ENCODE measurements at regions not wholly inside any gene's neighbourhood (a gene's known extent, or its start where the extent isn't known, plus 50 kb on each side); places are given as distances from the start of the nearest gene placed in this dataset.

GRCh38 chr6:195861-196360, 96.4 kb upstream of the DUSP22 start:
- Histone ChIP-seq H3K27ac (ENCODE audit: low read depth, low read length) (no peak overlapping the region), H3K4me2 (ENCODE audit: low read length) (no peak overlapping the region), H3K9me2 (ENCODE audit: insufficient read depth) (no peaks in the 10 kb centered on the region), H3K27me3 (ENCODE audit: insufficient read depth, low read length) (no peaks in the 10 kb centered on the region), H3K79me2 (ENCODE audit: insufficient read depth, low read length) (no peaks in the 10 kb centered on the region), H3K4me1 (ENCODE audit: control insufficient read depth in 1 of 2, insufficient read depth in 2 of 2, low read length in 2 of 2) (no peaks in the 10 kb centered on the region), H3K4me3 (replicated peaks in 1 of 2; ENCODE audit: low read depth in 1 of 2, low read length in 2 of 2) (no peak overlapping the region), H4K20me1 (ENCODE audit: insufficient read depth) (no peaks in the 10 kb centered on the region), H3K9ac (ENCODE audit: low read length) (no peak overlapping the region), H2AFZ (ENCODE audit: low read depth, low read length, poor library complexity, severe bottlenecking) (no peak overlapping the region), H3K9me3 (ENCODE audit: control insufficient read depth in 1 of 2, insufficient read depth in 1 of 2, low read depth in 1 of 2, low read length in 2 of 2) (no peaks in the 10 kb centered on the region), H3K36me3 (ENCODE audit: control insufficient read depth in 1 of 2, insufficient read depth in 2 of 2, low read length in 2 of 2) (no peaks in the 10 kb centered on the region)
- ChIA-PET POLR2A (no interaction called here), RAD21 (ENCODE audit: low non-redundant PET in 1 of 2, low total read pairs in 2 of 2, uncharacterized antibody in 2 of 2, unreplicated experiment in 2 of 2) (no interaction called here), CTCF (interaction anchor here (1.4 kb wide), 1 partner anchor 213 kb away, joined by 4 read pairs; no protein-coding TSS in a partner anchor)
- BruUV-seq (replicated peaks): no TSS peak
- TF ChIP-seq YY1 (IDR thresholded peaks at IDR 0.05; ENCODE audit: extremely low read depth, insufficient replicate concordance, low read depth, low read length) (no peak), MAX (IDR thresholded peaks at IDR 0.05) (no peak)
- no peak for DNase-seq (ENCODE audit: low read depth, low spot score)
- intact Hi-C loops (cut with micrococcal nuclease): no loop called here
- ATAC-seq: no peak

GRCh38 chr6:196543-196942, 95.7 kb upstream of the DUSP22 start:
- no peak for ATAC-seq
- Histone ChIP-seq H2AFZ (ENCODE audit: low read depth, low read length, poor library complexity, severe bottlenecking) (no peak overlapping the region), H3K27ac (ENCODE audit: low read depth, low read length) (no peak overlapping the region), H3K4me3 (replicated peaks in 1 of 2; ENCODE audit: low read depth in 1 of 2, low read length in 2 of 2) (no peak overlapping the region), H3K4me1 (ENCODE audit: control insufficient read depth in 1 of 2, insufficient read depth in 2 of 2, low read length in 2 of 2) (no peaks in the 10 kb centered on the region), H3K36me3 (ENCODE audit: control insufficient read depth in 1 of 2, insufficient read depth in 2 of 2, low read length in 2 of 2) (no peaks in the 10 kb centered on the region), H3K9ac (ENCODE audit: low read length) (no peak overlapping the region), H3K79me2 (ENCODE audit: insufficient read depth, low read length) (no peaks in the 10 kb centered on the region), H4K20me1 (ENCODE audit: insufficient read depth) (no peaks in the 10 kb centered on the region), H3K9me3 (ENCODE audit: control insufficient read depth in 1 of 2, insufficient read depth in 1 of 2, low read depth in 1 of 2, low read length in 2 of 2) (no peaks in the 10 kb centered on the region), H3K27me3 (ENCODE audit: insufficient read depth, low read length) (no peaks in the 10 kb centered on the region), H3K9me2 (ENCODE audit: insufficient read depth) (no peaks in the 10 kb centered on the region), H3K4me2 (ENCODE audit: low read length) (no peak overlapping the region)
- DNase-seq (ENCODE audit: low read depth, low spot score): no peak
- CTCF ChIA-PET: no interaction called here
- RAD21 ChIA-PET (ENCODE audit: low non-redundant PET in 1 of 2, low total read pairs in 2 of 2, uncharacterized antibody in 2 of 2, unreplicated experiment in 2 of 2): no interaction called here
- BruUV-seq (replicated peaks): no TSS peak
- intact Hi-C loops (cut with micrococcal nuclease): no loop called here
- TF ChIP-seq CBX3 (IDR thresholded peaks at IDR 0.05; ENCODE audit: low read depth): no peak
- POLR2A ChIA-PET: no interaction called here

Measured in HCT116 (cell line).